ENCODE measurements at regions not wholly inside any gene's neighbourhood (a gene's known extent, or its start where the extent isn't known, plus 50 kb on each side); places are given as distances from the start of the nearest gene placed in this dataset.

DNA sequence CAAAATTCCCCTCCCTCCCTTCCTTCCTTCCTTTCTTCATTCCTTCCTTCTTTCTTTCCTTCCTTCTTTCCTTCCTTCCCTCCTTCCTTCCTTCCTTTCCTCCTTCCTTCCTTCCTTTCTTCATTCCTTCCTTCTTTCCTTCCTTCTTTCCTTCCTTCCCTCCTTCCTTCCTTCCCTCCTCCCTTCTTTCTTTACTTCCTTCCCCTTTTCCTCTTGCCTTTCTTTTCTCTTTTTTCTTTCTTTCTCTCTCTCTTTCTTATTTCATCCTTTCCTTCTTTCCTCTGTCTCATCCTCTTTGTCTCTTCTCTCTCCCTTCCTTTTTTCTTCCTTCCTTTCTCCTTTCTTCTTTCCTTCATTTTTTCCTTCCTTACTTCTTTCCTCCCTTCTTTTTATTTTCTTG is 171.9 kb upstream of the BRINP3 start:
- no peak for DNase-seq
- Histone ChIP-seq H3K4me3 (no peak overlapping the region), H3K9me3 (no peaks in the 10 kb centered on the region), H3K4me1 (no peaks in the 10 kb centered on the region), H3K36me3 (no peaks in the 10 kb centered on the region), H3K27me3 (no peaks in the 10 kb centered on the region), H3K27ac (no peak overlapping the region)
- TF ChIP-seq CTCF (IDR thresholded peaks at IDR 0.05) (no peak), POLR2AphosphoS5 (IDR thresholded peaks at IDR 0.05) (no peak), EP300 (IDR thresholded peaks at IDR 0.05) (no peak), POLR2A (IDR thresholded peaks at IDR 0.05) (no peak)
- intact Hi-C loops (cut with DNase I) = no loop called here

GRCh38 chr1:190658907-190659306 is 181.2 kb upstream of the BRINP3 start:
- Histone ChIP-seq H3K27me3 (no peaks in the 10 kb centered on the region), H3K9me3 (no peaks in the 10 kb centered on the region), H3K4me1 (no peaks in the 10 kb centered on the region), H3K4me3 (no peak overlapping the region), H3K27ac (no peak overlapping the region), H3K36me3 (no peaks in the 10 kb centered on the region)
- TF ChIP-seq CTCF (IDR thresholded peaks at IDR 0.05) = no peak
- no peak for TF ChIP-seq POLR2A (IDR thresholded peaks at IDR 0.05)
- no peak for TF ChIP-seq POLR2AphosphoS5 (IDR thresholded peaks at IDR 0.05)
- TF ChIP-seq EP300 (IDR thresholded peaks at IDR 0.05) = no peak
- intact Hi-C loops (cut with DNase I) = no loop called here
- 85 to 97% methylated on average over 2 of the region's 2 CpGs for WGBS, 2 donors
- DNase-seq = no peak

DNA sequence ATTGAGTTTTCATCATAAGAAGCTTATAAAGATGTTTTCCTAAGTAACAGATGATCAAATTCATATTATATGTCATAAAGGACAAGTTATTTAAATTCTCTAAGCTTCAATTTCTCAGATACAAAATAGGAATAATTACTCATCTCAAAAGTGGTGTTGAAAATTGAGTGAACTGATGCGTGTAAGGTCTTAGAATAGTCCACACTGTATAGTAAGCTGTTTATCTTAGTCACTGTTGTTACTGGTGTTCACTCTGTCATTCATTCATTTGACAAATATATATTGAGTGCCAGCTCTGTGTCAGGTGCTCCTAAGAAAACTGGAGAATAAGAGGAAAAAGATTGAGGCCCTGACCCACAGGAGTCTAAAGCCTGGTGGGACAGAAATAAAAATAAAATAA is 186.3 kb upstream of the BRINP3 start:
- no peak for DNase-seq
- intact Hi-C loops (cut with DNase I) = no loop called here
- no peaks in the 10 kb centered on the region for H3K27me3 ChIP-seq
- 90 to 91% methylated on average over 1 of the region's 1 CpG for WGBS, 2 donors
- no peaks in the 10 kb centered on the region for H3K4me1 ChIP-seq
- H3K36me3 ChIP-seq = no peaks in the 10 kb centered on the region
- TF ChIP-seq POLR2AphosphoS5 (IDR thresholded peaks at IDR 0.05) = no peak
- TF ChIP-seq EP300 (IDR thresholded peaks at IDR 0.05) = no peak
- TF ChIP-seq POLR2A (IDR thresholded peaks at IDR 0.05) = no peak
- no peak for TF ChIP-seq CTCF (IDR thresholded peaks at IDR 0.05)
- no peaks in the 10 kb centered on the region for H3K9me3 ChIP-seq
- no peak overlapping the region for H3K4me3 ChIP-seq
- H3K27ac ChIP-seq = no peak overlapping the region

DNA sequence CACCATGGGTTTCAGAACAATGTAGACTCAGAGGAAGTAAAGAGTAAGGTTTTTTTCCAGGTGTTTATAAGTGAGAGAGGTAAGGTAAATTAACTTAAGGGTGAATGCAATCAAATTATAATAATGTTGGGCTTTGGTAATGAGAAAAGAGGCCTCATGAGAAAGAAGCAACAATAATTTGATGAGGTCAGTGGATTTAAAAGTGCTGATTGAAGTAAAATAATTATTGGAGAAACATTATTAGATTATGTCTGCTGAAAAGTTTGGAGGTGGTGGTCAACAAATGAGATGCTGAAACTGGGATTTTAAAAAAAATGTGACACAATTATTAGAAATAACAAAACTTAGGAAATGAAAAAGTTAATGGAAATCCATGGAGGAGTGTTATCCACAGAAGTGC is 187.4 kb upstream of the BRINP3 start:
- Histone ChIP-seq H3K36me3 (no peaks in the 10 kb centered on the region), H3K4me3 (no peak overlapping the region), H3K27me3 (no peaks in the 10 kb centered on the region), H3K4me1 (no peaks in the 10 kb centered on the region), H3K9me3 (no peaks in the 10 kb centered on the region), H3K27ac (no peak overlapping the region)
- intact Hi-C loops (cut with DNase I) = no loop called here
- no peak for DNase-seq
- TF ChIP-seq EP300 (IDR thresholded peaks at IDR 0.05) = no peak
- TF ChIP-seq POLR2AphosphoS5 (IDR thresholded peaks at IDR 0.05) = no peak
- no peak for TF ChIP-seq CTCF (IDR thresholded peaks at IDR 0.05)
- no peak for TF ChIP-seq POLR2A (IDR thresholded peaks at IDR 0.05)

DNA sequence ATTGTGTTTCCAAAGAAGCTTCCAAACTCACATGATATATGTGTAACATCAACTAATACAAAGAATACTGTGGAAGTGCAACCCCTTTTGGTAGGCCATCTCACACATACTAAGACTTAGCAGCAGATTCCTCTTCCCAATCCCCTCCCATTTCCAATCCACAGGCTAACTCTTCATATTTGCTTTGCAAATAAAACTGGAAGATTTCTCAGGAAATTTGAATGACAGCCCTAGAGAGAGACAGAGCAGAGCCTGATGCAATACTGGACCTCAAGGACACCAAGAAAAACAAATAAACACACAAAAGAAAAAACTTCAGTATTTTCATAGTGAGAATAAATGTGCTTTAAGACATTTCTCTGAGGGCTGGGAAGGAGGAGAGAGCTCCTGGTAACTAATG is 190.2 kb upstream of the BRINP3 start:
- Histone ChIP-seq H3K36me3 (no peaks in the 10 kb centered on the region), H3K27ac (no peak overlapping the region), H3K9me3 (no peaks in the 10 kb centered on the region), H3K4me3 (no peak overlapping the region), H3K4me1 (no peaks in the 10 kb centered on the region), H3K27me3 (no peaks in the 10 kb centered on the region)
- intact Hi-C loops (cut with DNase I) = no loop called here
- TF ChIP-seq POLR2AphosphoS5 (IDR thresholded peaks at IDR 0.05) (no peak), POLR2A (IDR thresholded peaks at IDR 0.05) (no peak), EP300 (IDR thresholded peaks at IDR 0.05) (no peak), CTCF (IDR thresholded peaks at IDR 0.05) (no peak)
- DNase-seq = no peak
